GM23338 (cell line): ENCODE measurements at regions not wholly inside any gene's neighbourhood (a gene's known extent, or its start where the extent isn't known, plus 50 kb on each side); places are given as distances from the start of the nearest gene placed in this dataset.

ENCODE experiments used
- ATAC-seq: fragments of 200-7000 bp; cut with Tn5 transposase; 3 replicates; pipeline ENCODE4 v1.9.1; 2020
- DNase-seq: peaks from one replicate; pipeline ENCODE4 v3.0.0-alpha.2; 2015; ENCODE audit warnings: low spot score
- H2AFZ ChIP-seq: fragments of 200-600 bp; sonication (generic); 2 replicates; pipeline ENCODE4 v1.8.0; 2016; ENCODE audit warnings: antibody characterized with exemption, mild to moderate bottlenecking, moderate library complexity
- H3F3A ChIP-seq: fragments of 200-600 bp; sonication (generic); replicated peaks from 2 replicates; pipeline ENCODE4 v1.8.0; 2017; ENCODE audit warnings: antibody characterized with exemption, mixed run types, low read depth
- H3K27ac ChIP-seq: fragments of 200-600 bp; sonication (generic); 2 replicates; pipeline ENCODE4 v1.6.1; 2016; ENCODE audit warnings: low read depth
- H3K27me3 ChIP-seq: fragments of 200-600 bp; sonication (generic); 2 replicates; pipeline ENCODE4 v1.8.0; 2016; ENCODE audit warnings: mild to moderate bottlenecking, mixed run types, moderate library complexity; ENCODE audit not compliant: insufficient read depth
- H3K36me3 ChIP-seq: fragments of 200-600 bp; sonication (generic); 2 replicates; pipeline ENCODE4 v1.8.0; 2016; ENCODE audit warnings: mild to moderate bottlenecking; ENCODE audit not compliant: insufficient read depth
- H3K4me1 ChIP-seq: fragments of 200-600 bp; sonication (generic); 2 replicates; pipeline ENCODE4 v1.8.0; 2016; ENCODE audit warnings: mild to moderate bottlenecking, moderate library complexity; ENCODE audit not compliant: insufficient read depth
- H3K4me2 ChIP-seq: fragments of 200-600 bp; sonication (generic); 2 replicates; pipeline ENCODE4 v1.7.1; 2017; ENCODE audit warnings: mixed run types
- H3K4me3 ChIP-seq: fragments of 200-600 bp; sonication (generic); 2 replicates; pipeline ENCODE4 v1.6.1; 2016; ENCODE audit warnings: mixed run types
- H3K79me2 ChIP-seq: fragments of 200-600 bp; sonication (generic); replicated peaks from 2 replicates; pipeline ENCODE4 v1.8.0; 2017; ENCODE audit warnings: mild to moderate bottlenecking; ENCODE audit not compliant: insufficient read depth
- H3K9me2 ChIP-seq: fragments of 200-600 bp; sonication (generic); 2 replicates; pipeline ENCODE4 v1.8.0; 2017; ENCODE audit not compliant: insufficient read depth
- H4K20me1 ChIP-seq: fragments of 200-600 bp; sonication (generic); replicated peaks from 2 replicates; pipeline ENCODE4 v1.8.0; 2017; ENCODE audit warnings: mild to moderate bottlenecking; ENCODE audit not compliant: insufficient read depth
- H3K27ac Mint-ChIP-seq: 2 replicates; pipeline ENCODE4 v1.8.0; 2020; ENCODE audit warnings: inconsistent platforms, mild to moderate bottlenecking, moderate library complexity, mixed read lengths
- H3K27me3 Mint-ChIP-seq: 3 replicates; pipeline ENCODE4 v1.8.0; 2022; ENCODE audit warnings: low read depth, mild to moderate bottlenecking, moderate library complexity, mixed read lengths, inconsistent platforms; ENCODE audit not compliant: insufficient read depth, poor library complexity
- H3K36me3 Mint-ChIP-seq: 3 replicates; pipeline ENCODE4 v1.8.0; 2021; ENCODE audit warnings: low read depth, mild to moderate bottlenecking, inconsistent platforms, moderate library complexity, mixed read lengths
- H3K4me1 Mint-ChIP-seq: 3 replicates; pipeline ENCODE4 v1.8.0; 2020; ENCODE audit warnings: mild to moderate bottlenecking, inconsistent platforms, mixed read lengths
- H3K4me3 Mint-ChIP-seq: 3 replicates; pipeline ENCODE4 v1.8.0; 2021; ENCODE audit warnings: moderate library complexity, mild to moderate bottlenecking, inconsistent platforms, mixed read lengths
- H3K9me3 Mint-ChIP-seq: 3 replicates; pipeline ENCODE4 v1.8.0; 2020; ENCODE audit warnings: moderate library complexity, mild to moderate bottlenecking, inconsistent platforms, mixed read lengths
- EZH2phosphoT487 ChIP-seq: fragments of 200-600 bp; sonication (generic); IDR thresholded peaks from one replicate; pipeline ENCODE4 v1.8.1; 2018; ENCODE audit warnings: antibody characterized with exemption; ENCODE audit not compliant: unreplicated experiment
- JUNB ChIP-seq: IDR thresholded peaks from one replicate; pipeline ENCODE4 v1.6.1; 2016; ENCODE audit warnings: antibody characterized with exemption; ENCODE audit not compliant: unreplicated experiment
- NANOG ChIP-seq: IDR thresholded peaks from 2 replicates; pipeline ENCODE4 v1.6.1; 2016; ENCODE audit warnings: antibody characterized with exemption, borderline replicate concordance
- POLR2AphosphoS5 ChIP-seq: IDR thresholded peaks from 2 replicates; pipeline ENCODE4 v1.6.1; 2016; ENCODE audit warnings: antibody characterized with exemption, low read depth
- ZNF331 ChIP-seq: fragments of 250-450 bp; sonication (Bioruptor Pico); IDR thresholded peaks from 2 replicates; pipeline ENCODE4 v1.5.0; 2020; ENCODE audit warnings: low read depth, mild to moderate bottlenecking, moderate library complexity
- TF ChIP-seq, protein P1 (sequence below): fragments of 250-450 bp; sonication (Bioruptor Pico); IDR thresholded peaks from 2 replicates; pipeline ENCODE4 v1.5.0; 2020; ENCODE audit warnings: mild to moderate bottlenecking, moderate library complexity
- TF ChIP-seq, protein P2 (sequence below): IDR thresholded peaks from one replicate; pipeline ENCODE4 v1.6.1; 2018; ENCODE audit warnings: antibody characterized with exemption; ENCODE audit not compliant: unreplicated experiment
- TF ChIP-seq, protein P3 (sequence below): IDR thresholded peaks from 2 replicates; pipeline ENCODE4 v1.6.1; 2016; ENCODE audit warnings: antibody characterized with exemption

DNA sequence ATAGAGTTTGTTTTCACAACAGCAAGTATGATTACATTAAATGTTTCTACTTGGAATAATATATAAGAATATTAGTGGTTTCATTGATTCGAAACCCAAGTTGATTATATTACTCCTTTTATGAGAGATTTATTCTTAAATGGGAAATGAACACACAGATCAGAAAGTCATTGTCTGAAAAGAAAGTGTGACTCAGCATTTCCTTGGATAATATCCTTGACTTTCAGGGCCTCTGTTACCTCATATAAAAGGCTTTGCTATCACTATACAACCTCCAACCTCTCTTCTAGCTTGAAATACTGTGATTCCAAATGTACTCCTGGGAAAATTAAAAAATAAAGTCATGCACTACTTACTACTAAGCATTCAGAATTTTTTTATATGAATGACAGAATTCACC lies 295.3 kb upstream of the LYPLAL1 start:
- H3K79me2 ChIP-seq = no peaks in the 10 kb centered on the region
- no peak overlapping the region for H3K27ac ChIP-seq
- peaks cover 6% of the 10 kb centered on the region; the same call in 2 of the 3 replicates for H3K4me1 Mint-ChIP-seq
- H3K4me3 ChIP-seq = no peak overlapping the region
- no peaks in the 10 kb centered on the region for H3K36me3 Mint-ChIP-seq
- H3K4me3 Mint-ChIP-seq = no peak overlapping the region
- no peaks in the 10 kb centered on the region for H3K4me1 ChIP-seq
- no peak overlapping the region; the same call in 1 of the 2 replicates for H3K27ac Mint-ChIP-seq
- H3K4me2 ChIP-seq = no peak overlapping the region
- H3K36me3 ChIP-seq = no peaks in the 10 kb centered on the region
- H3K27me3 Mint-ChIP-seq = peaks cover 2% of the 10 kb centered on the region
- no peak overlapping the region for H2AFZ ChIP-seq
- H3K9me2 ChIP-seq = no peaks in the 10 kb centered on the region
- no peaks in the 10 kb centered on the region for H3F3A ChIP-seq
- DNase-seq (no peak), ATAC-seq (no peak)
- H3K9me3 Mint-ChIP-seq = no peaks in the 10 kb centered on the region
- TF ChIP-seq NANOG (no peak), JUNB (no peak), ZNF331 (no peak), POLR2AphosphoS5 (no peak), EZH2phosphoT487 (no peak)
- TF ChIP-seq, protein P1, sequence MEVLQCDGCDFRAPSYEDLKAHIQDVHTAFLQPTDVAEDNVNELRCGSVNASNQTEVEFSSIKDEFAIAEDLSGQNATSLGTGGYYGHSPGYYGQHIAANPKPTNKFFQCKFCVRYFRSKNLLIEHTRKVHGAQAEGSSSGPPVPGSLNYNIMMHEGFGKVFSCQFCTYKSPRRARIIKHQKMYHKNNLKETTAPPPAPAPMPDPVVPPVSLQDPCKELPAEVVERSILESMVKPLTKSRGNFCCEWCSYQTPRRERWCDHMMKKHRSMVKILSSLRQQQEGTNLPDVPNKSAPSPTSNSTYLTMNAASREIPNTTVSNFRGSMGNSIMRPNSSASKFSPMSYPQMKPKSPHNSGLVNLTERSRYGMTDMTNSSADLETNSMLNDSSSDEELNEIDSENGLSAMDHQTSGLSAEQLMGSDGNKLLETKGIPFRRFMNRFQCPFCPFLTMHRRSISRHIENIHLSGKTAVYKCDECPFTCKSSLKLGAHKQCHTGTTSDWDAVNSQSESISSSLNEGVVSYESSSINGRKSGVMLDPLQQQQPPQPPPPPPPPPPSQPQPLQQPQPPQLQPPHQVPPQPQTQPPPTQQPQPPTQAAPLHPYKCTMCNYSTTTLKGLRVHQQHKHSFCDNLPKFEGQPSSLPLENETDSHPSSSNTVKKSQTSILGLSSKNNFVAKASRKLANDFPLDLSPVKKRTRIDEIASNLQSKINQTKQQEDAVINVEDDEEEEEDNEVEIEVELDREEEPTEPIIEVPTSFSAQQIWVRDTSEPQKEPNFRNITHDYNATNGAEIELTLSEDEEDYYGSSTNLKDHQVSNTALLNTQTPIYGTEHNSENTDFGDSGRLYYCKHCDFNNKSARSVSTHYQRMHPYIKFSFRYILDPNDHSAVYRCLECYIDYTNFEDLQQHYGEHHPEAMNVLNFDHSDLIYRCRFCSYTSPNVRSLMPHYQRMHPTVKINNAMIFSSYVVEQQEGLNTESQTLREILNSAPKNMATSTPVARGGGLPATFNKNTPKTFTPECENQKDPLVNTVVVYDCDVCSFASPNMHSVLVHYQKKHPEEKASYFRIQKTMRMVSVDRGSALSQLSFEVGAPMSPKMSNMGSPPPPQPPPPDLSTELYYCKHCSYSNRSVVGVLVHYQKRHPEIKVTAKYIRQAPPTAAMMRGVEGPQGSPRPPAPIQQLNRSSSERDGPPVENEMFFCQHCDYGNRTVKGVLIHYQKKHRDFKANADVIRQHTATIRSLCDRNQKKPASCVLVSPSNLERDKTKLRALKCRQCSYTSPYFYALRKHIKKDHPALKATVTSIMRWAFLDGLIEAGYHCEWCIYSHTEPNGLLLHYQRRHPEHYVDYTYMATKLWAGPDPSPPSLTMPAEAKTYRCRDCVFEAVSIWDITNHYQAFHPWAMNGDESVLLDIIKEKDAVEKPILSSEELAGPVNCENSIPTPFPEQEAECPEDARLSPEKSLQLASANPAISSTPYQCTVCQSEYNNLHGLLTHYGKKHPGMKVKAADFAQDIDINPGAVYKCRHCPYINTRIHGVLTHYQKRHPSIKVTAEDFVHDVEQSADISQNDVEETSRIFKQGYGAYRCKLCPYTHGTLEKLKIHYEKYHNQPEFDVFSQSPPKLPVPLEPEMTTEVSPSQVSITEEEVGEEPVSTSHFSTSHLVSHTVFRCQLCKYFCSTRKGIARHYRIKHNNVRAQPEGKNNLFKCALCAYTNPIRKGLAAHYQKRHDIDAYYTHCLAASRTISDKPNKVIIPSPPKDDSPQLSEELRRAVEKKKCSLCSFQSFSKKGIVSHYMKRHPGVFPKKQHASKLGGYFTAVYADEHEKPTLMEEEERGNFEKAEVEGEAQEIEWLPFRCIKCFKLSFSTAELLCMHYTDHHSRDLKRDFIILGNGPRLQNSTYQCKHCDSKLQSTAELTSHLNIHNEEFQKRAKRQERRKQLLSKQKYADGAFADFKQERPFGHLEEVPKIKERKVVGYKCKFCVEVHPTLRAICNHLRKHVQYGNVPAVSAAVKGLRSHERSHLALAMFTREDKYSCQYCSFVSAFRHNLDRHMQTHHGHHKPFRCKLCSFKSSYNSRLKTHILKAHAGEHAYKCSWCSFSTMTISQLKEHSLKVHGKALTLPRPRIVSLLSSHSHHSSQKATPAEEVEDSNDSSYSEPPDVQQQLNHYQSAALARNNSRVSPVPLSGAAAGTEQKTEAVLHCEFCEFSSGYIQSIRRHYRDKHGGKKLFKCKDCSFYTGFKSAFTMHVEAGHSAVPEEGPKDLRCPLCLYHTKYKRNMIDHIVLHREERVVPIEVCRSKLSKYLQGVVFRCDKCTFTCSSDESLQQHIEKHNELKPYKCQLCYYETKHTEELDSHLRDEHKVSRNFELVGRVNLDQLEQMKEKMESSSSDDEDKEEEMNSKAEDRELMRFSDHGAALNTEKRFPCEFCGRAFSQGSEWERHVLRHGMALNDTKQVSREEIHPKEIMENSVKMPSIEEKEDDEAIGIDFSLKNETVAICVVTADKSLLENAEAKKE (CRISPR knock-in tag) = no peak
- TF ChIP-seq, protein P2, sequence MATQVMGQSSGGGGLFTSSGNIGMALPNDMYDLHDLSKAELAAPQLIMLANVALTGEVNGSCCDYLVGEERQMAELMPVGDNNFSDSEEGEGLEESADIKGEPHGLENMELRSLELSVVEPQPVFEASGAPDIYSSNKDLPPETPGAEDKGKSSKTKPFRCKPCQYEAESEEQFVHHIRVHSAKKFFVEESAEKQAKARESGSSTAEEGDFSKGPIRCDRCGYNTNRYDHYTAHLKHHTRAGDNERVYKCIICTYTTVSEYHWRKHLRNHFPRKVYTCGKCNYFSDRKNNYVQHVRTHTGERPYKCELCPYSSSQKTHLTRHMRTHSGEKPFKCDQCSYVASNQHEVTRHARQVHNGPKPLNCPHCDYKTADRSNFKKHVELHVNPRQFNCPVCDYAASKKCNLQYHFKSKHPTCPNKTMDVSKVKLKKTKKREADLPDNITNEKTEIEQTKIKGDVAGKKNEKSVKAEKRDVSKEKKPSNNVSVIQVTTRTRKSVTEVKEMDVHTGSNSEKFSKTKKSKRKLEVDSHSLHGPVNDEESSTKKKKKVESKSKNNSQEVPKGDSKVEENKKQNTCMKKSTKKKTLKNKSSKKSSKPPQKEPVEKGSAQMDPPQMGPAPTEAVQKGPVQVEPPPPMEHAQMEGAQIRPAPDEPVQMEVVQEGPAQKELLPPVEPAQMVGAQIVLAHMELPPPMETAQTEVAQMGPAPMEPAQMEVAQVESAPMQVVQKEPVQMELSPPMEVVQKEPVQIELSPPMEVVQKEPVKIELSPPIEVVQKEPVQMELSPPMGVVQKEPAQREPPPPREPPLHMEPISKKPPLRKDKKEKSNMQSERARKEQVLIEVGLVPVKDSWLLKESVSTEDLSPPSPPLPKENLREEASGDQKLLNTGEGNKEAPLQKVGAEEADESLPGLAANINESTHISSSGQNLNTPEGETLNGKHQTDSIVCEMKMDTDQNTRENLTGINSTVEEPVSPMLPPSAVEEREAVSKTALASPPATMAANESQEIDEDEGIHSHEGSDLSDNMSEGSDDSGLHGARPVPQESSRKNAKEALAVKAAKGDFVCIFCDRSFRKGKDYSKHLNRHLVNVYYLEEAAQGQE = no peak
- TF ChIP-seq, protein P3, sequence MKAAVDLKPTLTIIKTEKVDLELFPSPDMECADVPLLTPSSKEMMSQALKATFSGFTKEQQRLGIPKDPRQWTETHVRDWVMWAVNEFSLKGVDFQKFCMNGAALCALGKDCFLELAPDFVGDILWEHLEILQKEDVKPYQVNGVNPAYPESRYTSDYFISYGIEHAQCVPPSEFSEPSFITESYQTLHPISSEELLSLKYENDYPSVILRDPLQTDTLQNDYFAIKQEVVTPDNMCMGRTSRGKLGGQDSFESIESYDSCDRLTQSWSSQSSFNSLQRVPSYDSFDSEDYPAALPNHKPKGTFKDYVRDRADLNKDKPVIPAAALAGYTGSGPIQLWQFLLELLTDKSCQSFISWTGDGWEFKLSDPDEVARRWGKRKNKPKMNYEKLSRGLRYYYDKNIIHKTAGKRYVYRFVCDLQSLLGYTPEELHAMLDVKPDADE = no peak
- no peaks in the 10 kb centered on the region for H4K20me1 ChIP-seq
- H3K27me3 ChIP-seq = no peaks in the 10 kb centered on the region
